A673 (cell line): ENCODE measurements at regions not wholly inside any gene's neighbourhood (a gene's known extent, or its start where the extent isn't known, plus 50 kb on each side); places are given as distances from the start of the nearest gene placed in this dataset.

Experiments used
- BruUV-seq: library from RNA; stranded (reverse); fragments of 400-500 nt; replicated peaks from 2 replicates; lab custom pipeline; 2021; lab: Mats Ljungman, UMichigan
- CTCF ChIA-PET: fragments of 300-600 bp; sonication (Branson Sonifier 250); formaldehyde crosslinking; loops from one replicate; lab custom pipeline; 2022; ENCODE audit warnings: antibody characterized with exemption; lab: Charles Lee
- POLR2A ChIA-PET: fragments of 300-600 bp; sonication (Branson Sonifier 250); formaldehyde crosslinking; loops from one replicate; lab custom pipeline; 2022; ENCODE audit warnings: antibody characterized with exemption; ENCODE audit not compliant: low non-redundant PET; lab: Charles Lee
- DNase-seq: peaks from one replicate; pipeline ENCODE4 v3.0.0-alpha.2; 2015; ENCODE audit warnings: low spot score
- H3K27ac ChIP-seq: fragments of 200-600 bp; sonication (generic); 2 replicates; pipeline ENCODE4 v1.5.1; 2016; ENCODE audit warnings: mixed run types, low read depth, mild to moderate bottlenecking, mixed read lengths, antibody characterized with exemption, low read length; ENCODE audit not compliant: poor library complexity, severe bottlenecking
- H3K27me3 ChIP-seq: fragments of 200-600 bp; sonication (generic); replicated peaks from 2 replicates; pipeline ENCODE4 v1.6.1; 2017; ENCODE audit warnings: mixed run types, low read depth, mild to moderate bottlenecking, mixed read lengths, antibody characterized with exemption, low read length; ENCODE audit not compliant: insufficient read depth, poor library complexity
- H3K36me3 ChIP-seq: fragments of 200-600 bp; sonication (generic); 2 replicates; pipeline ENCODE4 v1.6.1; 2016; ENCODE audit warnings: mixed run types, mild to moderate bottlenecking, mixed read lengths, antibody characterized with exemption, low read length; ENCODE audit not compliant: insufficient read depth, poor library complexity, severe bottlenecking
- H3K4me1 ChIP-seq: fragments of 200-600 bp; sonication (generic); 2 replicates; pipeline ENCODE4 v1.6.1; 2017; ENCODE audit warnings: mixed run types, mild to moderate bottlenecking, mixed read lengths, antibody characterized with exemption, low read length; ENCODE audit not compliant: insufficient read depth, poor library complexity, severe bottlenecking
- H3K4me3 ChIP-seq: fragments of 200-600 bp; sonication (generic); 2 replicates; pipeline ENCODE4 v1.5.1; 2016; ENCODE audit warnings: low read depth, mixed run types, mild to moderate bottlenecking, mixed read lengths, low read length; ENCODE audit not compliant: poor library complexity, severe bottlenecking
- H3K9me3 ChIP-seq: fragments of 200-600 bp; sonication (generic); 2 replicates; pipeline ENCODE4 v1.6.1; 2016; ENCODE audit warnings: mixed run types, low read depth, mild to moderate bottlenecking, mixed read lengths, antibody characterized with exemption, low read length; ENCODE audit not compliant: poor library complexity, severe bottlenecking
- EZH2 ChIP-seq: fragments of 200-600 bp; sonication (generic); IDR thresholded peaks from 2 replicates; pipeline ENCODE4 v1.6.1; 2017; ENCODE audit warnings: borderline replicate concordance, low read depth, mild to moderate bottlenecking, mixed read lengths, antibody characterized with exemption, low read length; ENCODE audit not compliant: poor library complexity, severe bottlenecking
- intact Hi-C: fragments of 100-400 bp; cut with micrococcal nuclease; formaldehyde crosslinking; loops from one replicate; pipeline ENCODE4 v1.10.0; 2022; ENCODE audit not compliant: unreplicated experiment
- TF ChIP-seq, protein P1 (sequence below): fragments of 300-800, 200-600 bp; sonication (generic); conservative IDR thresholded peaks from 2 replicates; pipeline ENCODE4 v1.5.1; 2017; ENCODE audit warnings: low read depth, mild to moderate bottlenecking, antibody characterized with exemption, low read length, moderate library complexity, mixed read lengths

- Histone ChIP-seq H3K4me3 (no peak overlapping the region), H3K4me1 (no peaks in the 10 kb centered on the region)
- BruUV-seq: no TSS peak
Observed at GRCh38 chr2:59112258-59112657, 871.1 kb upstream of the FANCL start.

DNA sequence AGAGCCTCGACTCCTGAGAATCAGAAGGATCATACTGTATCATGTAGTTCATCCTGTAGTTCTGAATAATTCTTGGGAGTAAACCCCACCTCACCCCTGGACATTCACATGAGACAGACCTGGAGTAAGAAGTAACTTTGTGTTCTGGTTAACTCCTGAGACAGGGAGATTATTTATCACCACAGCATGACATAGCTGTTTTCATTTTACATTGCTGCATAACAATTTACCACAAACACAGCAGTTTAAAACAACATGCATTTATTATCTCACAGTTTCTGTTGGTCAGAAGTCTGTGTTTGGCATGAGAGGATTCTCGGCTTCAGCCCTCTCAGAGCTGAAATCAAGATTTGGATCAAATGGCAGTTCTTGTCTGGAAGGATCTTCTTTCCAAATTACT is 855.8 kb upstream of the FANCL start:
- H3K4me3 ChIP-seq: no peak overlapping the region
- H3K27me3 ChIP-seq: no peaks in the 10 kb centered on the region
- H3K9me3 ChIP-seq: no peaks in the 10 kb centered on the region
- no peak overlapping the region for H3K27ac ChIP-seq
- intact Hi-C loops: no loop called here
- DNase-seq: no peak
- ChIA-PET CTCF (no interaction called here), POLR2A (no interaction called here)
- BruUV-seq: no TSS peak
- H3K36me3 ChIP-seq: no peaks in the 10 kb centered on the region
- no peaks in the 10 kb centered on the region for H3K4me1 ChIP-seq
- no peak for TF ChIP-seq EZH2
- TF ChIP-seq, protein P1, sequence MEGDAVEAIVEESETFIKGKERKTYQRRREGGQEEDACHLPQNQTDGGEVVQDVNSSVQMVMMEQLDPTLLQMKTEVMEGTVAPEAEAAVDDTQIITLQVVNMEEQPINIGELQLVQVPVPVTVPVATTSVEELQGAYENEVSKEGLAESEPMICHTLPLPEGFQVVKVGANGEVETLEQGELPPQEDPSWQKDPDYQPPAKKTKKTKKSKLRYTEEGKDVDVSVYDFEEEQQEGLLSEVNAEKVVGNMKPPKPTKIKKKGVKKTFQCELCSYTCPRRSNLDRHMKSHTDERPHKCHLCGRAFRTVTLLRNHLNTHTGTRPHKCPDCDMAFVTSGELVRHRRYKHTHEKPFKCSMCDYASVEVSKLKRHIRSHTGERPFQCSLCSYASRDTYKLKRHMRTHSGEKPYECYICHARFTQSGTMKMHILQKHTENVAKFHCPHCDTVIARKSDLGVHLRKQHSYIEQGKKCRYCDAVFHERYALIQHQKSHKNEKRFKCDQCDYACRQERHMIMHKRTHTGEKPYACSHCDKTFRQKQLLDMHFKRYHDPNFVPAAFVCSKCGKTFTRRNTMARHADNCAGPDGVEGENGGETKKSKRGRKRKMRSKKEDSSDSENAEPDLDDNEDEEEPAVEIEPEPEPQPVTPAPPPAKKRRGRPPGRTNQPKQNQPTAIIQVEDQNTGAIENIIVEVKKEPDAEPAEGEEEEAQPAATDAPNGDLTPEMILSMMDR: no peak

More at GRCh38 chr2:59112258-59112657, 871.1 kb upstream of the FANCL start:
- POLR2A ChIA-PET: no interaction called here
- intact Hi-C loops: no loop called here
- H3K36me3 ChIP-seq: no peaks in the 10 kb centered on the region
- no peak for DNase-seq
- no peak overlapping the region for H3K27ac ChIP-seq
- H3K27me3 ChIP-seq: no peaks in the 10 kb centered on the region
- CTCF ChIA-PET: no interaction called here
- TF ChIP-seq, protein P1: no peak
- H3K9me3 ChIP-seq: no peaks in the 10 kb centered on the region

DNA sequence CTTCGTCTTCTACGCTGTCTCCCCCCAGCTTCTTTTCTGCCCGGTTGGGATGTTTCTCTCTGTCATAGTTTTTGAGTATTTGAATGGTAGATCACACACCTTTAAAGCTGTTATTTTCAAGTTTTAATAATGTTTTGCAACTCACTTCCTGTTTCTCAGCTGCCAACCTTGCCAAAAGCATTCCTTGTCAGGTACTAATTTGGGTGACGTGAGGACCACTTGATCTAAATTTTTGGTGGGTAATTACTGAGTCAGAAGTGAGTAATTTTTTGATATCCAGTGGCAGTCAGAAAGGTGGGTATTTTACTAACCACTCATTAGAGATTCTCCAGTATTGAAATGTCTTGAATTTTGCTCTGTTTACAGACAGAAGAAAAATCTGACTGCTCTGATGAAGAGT is 852.4 kb upstream of the FANCL start:
- CTCF ChIA-PET: no interaction called here
- no peaks in the 10 kb centered on the region for H3K9me3 ChIP-seq
- no peak for DNase-seq

More for the DNA sequence above, 852.4 kb upstream of the FANCL start:
- POLR2A ChIA-PET: no interaction called here
- H3K4me3 ChIP-seq: no peak overlapping the region
- no TSS peak for BruUV-seq
- intact Hi-C loops: no loop called here
- no peaks in the 10 kb centered on the region for H3K36me3 ChIP-seq
- no peaks in the 10 kb centered on the region for H3K27me3 ChIP-seq
- TF ChIP-seq EZH2: no peak
- TF ChIP-seq, protein P1: no peak
- H3K4me1 ChIP-seq: no peaks in the 10 kb centered on the region
- no peak overlapping the region for H3K27ac ChIP-seq
